HEK293 (cell line): ENCODE measurements at regions not wholly inside any gene's neighbourhood (a gene's known extent, or its start where the extent isn't known, plus 50 kb on each side); places are given as distances from the start of the nearest gene placed in this dataset.

Experiments used
- CTCF ChIP-seq: fragments of 450-650 bp; formaldehyde crosslinking; IDR thresholded peaks from 2 replicates; pipeline ENCODE4 v1.5.1; 2016; ENCODE audit warnings: missing biosample characterization, missing genetic modification characterization
- KLF16 ChIP-seq: fragments of 450-650 bp; formaldehyde crosslinking; IDR thresholded peaks from 2 replicates; pipeline ENCODE4 v1.5.1; 2017; ENCODE audit warnings: missing biosample characterization, missing genetic modification characterization
- MEIS1 ChIP-seq: sonication (generic); formaldehyde crosslinking; IDR thresholded peaks from 2 replicates; pipeline ENCODE4 v1.8.1; 2022; ENCODE audit warnings: missing genetic modification reagents, mild to moderate bottlenecking, borderline replicate concordance
- SP2 ChIP-seq: fragments of 450-650 bp; formaldehyde crosslinking; IDR thresholded peaks from 2 replicates; pipeline ENCODE4 v1.5.1; 2016; ENCODE audit warnings: missing biosample characterization, missing genetic modification characterization
- YY1 ChIP-seq: fragments of 450-650 bp; formaldehyde crosslinking; IDR thresholded peaks from 2 replicates; pipeline ENCODE4 v1.5.1; 2018; ENCODE audit warnings: missing biosample characterization, missing genetic modification characterization
- ZBTB20 ChIP-seq: fragments of 450-650 bp; formaldehyde crosslinking; IDR thresholded peaks from 2 replicates; pipeline ENCODE4 v1.5.1; 2016; ENCODE audit warnings: missing biosample characterization, missing genetic modification characterization
- ZNF10 ChIP-seq: fragments of 450-650 bp; formaldehyde crosslinking; IDR thresholded peaks from 2 replicates; pipeline ENCODE4 v1.5.1; 2017; ENCODE audit warnings: missing biosample characterization, missing genetic modification characterization
- ZNF362 ChIP-seq: fragments of 450-650 bp; formaldehyde crosslinking; IDR thresholded peaks from 2 replicates; pipeline ENCODE4 v1.5.1; 2016; ENCODE audit warnings: missing biosample characterization, missing genetic modification characterization
- ZNF561 ChIP-seq: fragments of 450-650 bp; IDR thresholded peaks from 2 replicates; pipeline ENCODE4 v1.5.1; 2018; ENCODE audit warnings: missing biosample characterization, missing genetic modification characterization, borderline replicate concordance
- ZNF580 ChIP-seq: fragments of 450-650 bp; formaldehyde crosslinking; IDR thresholded peaks from 2 replicates; pipeline ENCODE4 v1.5.1; 2016; ENCODE audit warnings: missing biosample characterization, missing genetic modification characterization
- ZNF624 ChIP-seq: fragments of 450-650 bp; formaldehyde crosslinking; IDR thresholded peaks from 2 replicates; pipeline ENCODE4 v1.5.1; 2017; ENCODE audit warnings: missing biosample characterization, missing genetic modification characterization

GRCh38 chr17:14808425-14808824 is 456.7 kb downstream of the PMP22 start:
- TF ChIP-seq ZNF10 (tag by site-specific recombination) (no peak), CTCF (no peak), ZNF624 (tag by site-specific recombination) (no peak), MEIS1 (CRISPR knock-in tag) (no peak), ZNF580 (tag by site-specific recombination) (no peak), ZBTB20 (tag by site-specific recombination) (no peak), ZNF561 (tag by site-specific recombination) (no peak), ZNF362 (tag by site-specific recombination) (no peak), YY1 (tag by site-specific recombination) (no peak), KLF16 (tag by site-specific recombination) (no peak), SP2 (tag by site-specific recombination) (no peak)
